Heart left ventricle (tissue), 13 donors: ENCODE measurements at regions not wholly inside any gene's neighbourhood (a gene's known extent, or its start where the extent isn't known, plus 50 kb on each side); places are given as distances from the start of the nearest gene placed in this dataset.

Experiments used
- CTCF ChIP-seq, 12 donors: fragments of 200-600 bp; sonication (generic) in 4 of 12; IDR thresholded peaks; one replicate each; pipeline versions ENCODE4 v1.5.0 to v1.8.0; 2018 to 2022; ENCODE audit warnings: antibody characterized with exemption in 12 of 12, mild to moderate bottlenecking in 5 of 12
- POLR2A ChIP-seq, 2 donors: fragments of 450-650 bp; IDR thresholded peaks; one replicate each; pipeline ENCODE4 v1.6.1; 2017; ENCODE audit warnings: antibody characterized with exemption in 2 of 2, mild to moderate bottlenecking in 2 of 2, moderate library complexity in 2 of 2
- donor health status: ischemic (EF 13 %, LVEDD 7.1; RV severe dilation, severe dysfunction).
- donor health status: DM: no; HTN: yes; CAD: no.
- donor health status: DM: no; HTN: no; CAD: no.
- donor health status: ischemic (EF 25% LVEDD 6.9; RV normal size, moderate dysfunction).
- donor health status: ischemic (EF 25% LVEDD 5.7; RV mildly dilated, moderate dysfunction).
- donor health status: ischemic (EF 35%, LVEDD 5.7; RV mildly dilated, moderate dysfunction).
- donor health status: nonischemic (EF 11% LVEDD 7.7; RV severe dilation, severe dysfunction).
- donor health status: DM: yes; HTN: yes; CAD: no.
- donor health status: PGD.
- donor health status: ischemic (EF 29% LVEDD 5.4; RV normal size, mild dysfunction).
- donor health status: nonischemic (EF 23%, LVEDD 6.1; RV moderate dilation, normal function).

- TF ChIP-seq POLR2A (IDR thresholded peaks at IDR 0.05), result no peak
- TF ChIP-seq CTCF (IDR thresholded peaks at IDR 0.05), result no peak
Measured at GRCh38 chr5:97666783-97667182, 483.7 kb upstream of the RIOK2 start.
